ENCODE measurements at regions not wholly inside any gene's neighbourhood (a gene's known extent, or its start where the extent isn't known, plus 50 kb on each side); places are given as distances from the start of the nearest gene placed in this dataset.

DNA sequence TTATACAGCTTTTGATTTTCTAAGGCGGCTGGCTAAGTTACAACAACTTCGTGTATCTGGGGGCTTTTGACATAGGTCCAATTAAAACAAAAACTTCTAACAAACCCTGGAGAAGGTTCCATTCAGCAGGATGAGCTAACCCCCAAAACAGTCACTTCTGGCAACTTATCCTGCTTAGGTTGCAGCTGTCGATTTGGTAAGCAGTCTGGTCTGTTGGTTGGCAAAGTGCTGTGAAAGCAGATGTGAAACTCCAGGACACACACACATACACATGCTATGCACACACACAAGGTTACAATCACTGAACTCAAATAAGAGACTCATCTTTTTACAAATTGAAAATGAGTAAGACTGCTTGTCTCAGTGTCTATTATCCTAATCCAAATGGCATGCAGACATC, 119.0 kb upstream of the STMND1 start:
- DNase-seq (ENCODE audit: extremely low read depth, low read depth), result no peak
- H3K4me3 ChIP-seq (replicated peaks; ENCODE audit: low read depth, low read length), result no peak overlapping the region
- TF ChIP-seq, protein P1, sequence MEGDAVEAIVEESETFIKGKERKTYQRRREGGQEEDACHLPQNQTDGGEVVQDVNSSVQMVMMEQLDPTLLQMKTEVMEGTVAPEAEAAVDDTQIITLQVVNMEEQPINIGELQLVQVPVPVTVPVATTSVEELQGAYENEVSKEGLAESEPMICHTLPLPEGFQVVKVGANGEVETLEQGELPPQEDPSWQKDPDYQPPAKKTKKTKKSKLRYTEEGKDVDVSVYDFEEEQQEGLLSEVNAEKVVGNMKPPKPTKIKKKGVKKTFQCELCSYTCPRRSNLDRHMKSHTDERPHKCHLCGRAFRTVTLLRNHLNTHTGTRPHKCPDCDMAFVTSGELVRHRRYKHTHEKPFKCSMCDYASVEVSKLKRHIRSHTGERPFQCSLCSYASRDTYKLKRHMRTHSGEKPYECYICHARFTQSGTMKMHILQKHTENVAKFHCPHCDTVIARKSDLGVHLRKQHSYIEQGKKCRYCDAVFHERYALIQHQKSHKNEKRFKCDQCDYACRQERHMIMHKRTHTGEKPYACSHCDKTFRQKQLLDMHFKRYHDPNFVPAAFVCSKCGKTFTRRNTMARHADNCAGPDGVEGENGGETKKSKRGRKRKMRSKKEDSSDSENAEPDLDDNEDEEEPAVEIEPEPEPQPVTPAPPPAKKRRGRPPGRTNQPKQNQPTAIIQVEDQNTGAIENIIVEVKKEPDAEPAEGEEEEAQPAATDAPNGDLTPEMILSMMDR (IDR thresholded peaks at IDR 0.05; ENCODE audit: low read depth, low read length, missing control alignments), result no peak

DNA sequence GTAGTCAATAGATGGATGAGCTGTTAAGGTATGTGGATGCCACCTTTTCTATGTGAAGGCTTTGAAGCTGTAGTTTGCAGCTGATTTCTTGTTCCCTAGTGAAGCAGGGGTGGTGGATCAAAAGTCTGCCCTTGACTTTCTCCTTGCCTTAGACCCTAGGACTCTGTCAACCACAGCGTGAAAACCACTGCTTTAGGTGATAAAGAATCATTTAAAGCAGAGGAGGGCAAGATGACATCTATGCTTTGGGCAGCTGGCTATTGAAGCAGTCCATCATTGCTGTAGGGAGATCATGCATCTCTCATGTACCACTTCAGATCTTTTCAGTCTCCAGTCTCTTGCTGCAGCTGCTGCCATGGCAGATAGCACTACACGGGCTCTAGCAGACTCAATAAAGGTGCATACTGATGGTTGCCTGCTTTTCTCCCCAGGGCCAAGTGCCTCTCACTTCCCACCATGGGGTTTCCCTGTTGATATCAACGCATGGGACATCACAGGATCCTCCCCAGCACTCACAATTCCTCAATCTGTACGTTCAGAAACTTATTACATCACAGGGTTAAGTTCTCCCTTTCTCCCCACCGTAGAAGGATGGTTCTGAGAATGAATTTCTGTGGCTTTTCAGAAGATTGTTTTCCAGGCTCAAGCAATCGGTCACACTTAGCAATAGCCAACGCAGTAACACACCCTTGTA, 122.0 kb upstream of the STMND1 start:
- DNase-seq (ENCODE audit: extremely low read depth, low read depth), result no peak
- TF ChIP-seq, protein P1 (IDR thresholded peaks at IDR 0.05; ENCODE audit: low read depth, low read length, missing control alignments), result no peak
- no peak overlapping the region for H3K4me3 ChIP-seq (replicated peaks; ENCODE audit: low read depth, low read length)

DNA sequence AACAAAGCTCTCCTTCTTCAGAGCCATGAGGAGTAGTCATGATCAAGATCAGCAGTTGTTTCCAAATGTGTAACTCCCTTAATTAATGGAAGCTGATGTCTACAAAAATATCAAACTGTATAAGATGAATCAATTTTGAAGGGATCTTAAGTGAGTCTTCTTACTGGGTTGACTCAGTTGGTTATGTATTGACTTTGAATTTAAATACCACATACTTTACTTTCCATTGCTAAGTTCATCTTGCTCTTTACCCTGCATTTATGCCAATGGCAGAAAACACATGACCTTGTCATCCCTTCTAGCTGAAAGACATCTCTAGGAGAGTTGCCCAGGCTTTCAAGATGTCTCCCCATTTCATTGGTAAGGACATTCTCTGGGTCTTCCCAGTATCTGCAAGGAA, 123.2 kb upstream of the STMND1 start:
- H3K4me3 ChIP-seq (replicated peaks; ENCODE audit: low read depth, low read length), result no peak overlapping the region
- TF ChIP-seq, protein P1 (IDR thresholded peaks at IDR 0.05; ENCODE audit: low read depth, low read length, missing control alignments), result no peak
- DNase-seq (ENCODE audit: extremely low read depth, low read depth), result no peak

DNA sequence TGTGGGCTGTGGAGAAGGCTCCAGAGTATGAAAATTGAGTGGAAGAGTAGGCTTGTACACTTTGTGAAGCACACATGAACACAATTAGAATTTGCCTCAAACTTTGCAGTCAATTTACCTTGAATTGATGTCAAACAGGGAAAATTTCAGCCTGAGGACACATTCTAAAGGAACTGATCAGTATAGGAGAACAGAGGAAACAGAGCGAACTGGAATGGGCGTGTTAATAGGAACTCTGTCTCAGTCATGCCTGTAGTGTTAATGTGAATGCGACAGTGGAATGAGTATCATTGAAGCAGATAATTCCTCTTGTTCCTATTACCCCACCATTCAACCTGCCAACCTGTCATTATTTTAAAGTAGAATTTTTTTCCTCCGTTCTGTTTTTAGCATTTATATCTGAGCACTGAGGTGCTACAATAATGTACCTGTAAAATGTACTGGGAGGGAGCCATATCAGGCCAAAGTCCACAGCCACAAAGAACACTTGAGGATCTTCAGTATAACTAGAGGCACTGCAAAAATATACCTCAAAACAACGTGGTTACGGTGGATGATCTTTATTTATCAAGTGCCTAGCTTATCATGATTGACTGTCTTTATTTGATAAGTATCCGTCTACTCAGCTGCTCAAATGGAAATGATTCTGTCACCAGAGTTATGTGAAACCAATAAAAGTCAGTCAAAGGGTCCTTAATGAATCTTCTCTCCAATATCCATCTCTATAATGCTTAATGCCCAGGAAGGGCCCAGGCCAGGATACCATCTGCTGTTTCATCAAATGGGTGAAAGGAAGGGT, 125.3 kb upstream of the STMND1 start:
- no peak for DNase-seq (ENCODE audit: extremely low read depth, low read depth)
- H3K4me3 ChIP-seq (replicated peaks; ENCODE audit: low read depth, low read length), result no peak overlapping the region
- TF ChIP-seq, protein P1 (IDR thresholded peaks at IDR 0.05; ENCODE audit: low read depth, low read length, missing control alignments), result no peak

DNA sequence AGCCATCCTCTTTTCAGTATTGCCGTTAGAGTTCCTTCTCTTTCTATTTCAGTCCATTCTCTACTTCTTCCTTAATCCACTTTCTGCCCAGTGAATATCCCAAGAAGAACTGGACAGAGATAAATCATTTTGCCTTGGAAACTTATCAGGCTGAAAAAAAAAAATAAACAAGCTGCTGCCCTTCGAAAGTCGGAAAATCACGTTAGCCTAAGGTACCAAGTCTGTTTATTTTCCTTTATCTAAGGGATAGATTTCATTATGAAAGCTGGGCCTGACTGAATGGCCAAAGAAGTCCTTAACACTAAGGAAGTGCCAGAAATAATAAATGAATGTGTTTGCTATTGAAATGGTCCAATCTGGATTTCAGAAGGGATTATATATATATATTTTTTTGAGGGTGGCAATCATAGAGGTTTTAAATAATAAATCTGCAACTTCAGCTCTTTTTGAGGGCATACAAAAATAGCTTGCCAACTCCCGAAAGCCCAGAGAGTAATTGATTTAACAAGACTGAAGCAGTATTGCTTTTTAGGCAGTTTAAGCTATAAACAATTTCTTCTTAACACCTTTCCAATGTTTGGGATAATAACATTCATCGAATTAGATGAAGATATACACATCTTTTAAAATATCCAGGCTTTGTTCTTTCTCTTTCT, 127.0 kb upstream of the STMND1 start:
- no peak overlapping the region for H3K4me3 ChIP-seq (replicated peaks; ENCODE audit: low read depth, low read length)
- DNase-seq (ENCODE audit: extremely low read depth, low read depth), result no peak
- TF ChIP-seq, protein P1 (IDR thresholded peaks at IDR 0.05; ENCODE audit: low read depth, low read length, missing control alignments), result no peak

DNA sequence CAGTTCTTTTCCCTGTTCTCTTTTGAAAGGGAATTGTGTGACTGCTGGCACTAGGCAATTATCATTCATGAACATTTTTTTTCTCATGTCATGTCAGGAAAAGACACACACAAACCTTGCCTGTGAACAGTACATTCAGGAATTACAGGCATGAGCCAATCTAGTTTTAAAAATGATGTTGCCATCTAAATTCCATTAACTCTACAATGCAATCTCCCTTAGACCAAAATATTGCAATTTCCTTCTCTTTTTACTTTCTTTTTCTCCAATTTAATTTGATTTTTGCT, 127.5 kb upstream of the STMND1 start:
- no peak overlapping the region for H3K4me3 ChIP-seq (replicated peaks; ENCODE audit: low read depth, low read length)
- no peak for DNase-seq (ENCODE audit: extremely low read depth, low read depth)
- TF ChIP-seq, protein P1 (IDR thresholded peaks at IDR 0.05; ENCODE audit: low read depth, low read length, missing control alignments), result no peak

Measured in HFF-Myc (cell line).